GM12874 (cell line): ENCODE measurements at regions not wholly inside any gene's neighbourhood (a gene's known extent, or its start where the extent isn't known, plus 50 kb on each side); places are given as distances from the start of the nearest gene placed in this dataset.

Experiments
- TF ChIP-seq, protein P1 (sequence below): IDR thresholded peaks from 2 replicates; pipeline ENCODE4 v1.5.1; 2011; ENCODE audit warnings: low read depth, mild to moderate bottlenecking, control low read depth, low read length, moderate library complexity; ENCODE audit not compliant: insufficient read depth

DNA sequence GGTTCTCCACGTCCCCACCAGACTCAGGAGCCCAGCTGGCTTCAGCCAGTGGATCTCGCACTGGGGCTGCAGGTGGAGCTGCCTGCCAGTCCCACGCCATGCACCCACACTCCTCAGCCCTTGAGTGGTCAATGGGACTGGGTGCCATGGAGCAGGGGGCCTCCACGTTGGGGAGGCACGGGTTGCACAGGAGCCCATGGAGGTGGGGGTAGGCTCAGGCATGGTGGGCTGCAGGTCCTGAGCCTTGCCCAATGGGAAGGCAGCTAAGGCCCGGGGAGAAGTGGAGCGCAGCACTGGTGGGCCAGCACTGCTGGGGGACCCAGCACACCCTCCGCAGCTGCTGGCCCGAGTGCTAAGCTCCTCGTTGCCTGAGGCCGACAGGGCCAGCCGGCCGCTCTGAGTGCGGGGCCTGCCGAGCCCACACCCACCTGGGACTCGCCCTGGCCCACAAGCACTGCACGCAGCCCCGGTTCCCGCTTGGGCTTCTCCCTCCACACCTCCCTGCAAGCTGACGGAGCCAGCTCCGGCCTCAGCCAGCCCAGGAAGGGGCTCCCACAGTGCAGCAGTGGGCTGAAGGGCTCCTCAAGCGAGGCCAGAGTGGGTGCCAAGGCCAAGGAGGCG is 258.5 kb upstream of the PDGFD start:
- TF ChIP-seq, protein P1, sequence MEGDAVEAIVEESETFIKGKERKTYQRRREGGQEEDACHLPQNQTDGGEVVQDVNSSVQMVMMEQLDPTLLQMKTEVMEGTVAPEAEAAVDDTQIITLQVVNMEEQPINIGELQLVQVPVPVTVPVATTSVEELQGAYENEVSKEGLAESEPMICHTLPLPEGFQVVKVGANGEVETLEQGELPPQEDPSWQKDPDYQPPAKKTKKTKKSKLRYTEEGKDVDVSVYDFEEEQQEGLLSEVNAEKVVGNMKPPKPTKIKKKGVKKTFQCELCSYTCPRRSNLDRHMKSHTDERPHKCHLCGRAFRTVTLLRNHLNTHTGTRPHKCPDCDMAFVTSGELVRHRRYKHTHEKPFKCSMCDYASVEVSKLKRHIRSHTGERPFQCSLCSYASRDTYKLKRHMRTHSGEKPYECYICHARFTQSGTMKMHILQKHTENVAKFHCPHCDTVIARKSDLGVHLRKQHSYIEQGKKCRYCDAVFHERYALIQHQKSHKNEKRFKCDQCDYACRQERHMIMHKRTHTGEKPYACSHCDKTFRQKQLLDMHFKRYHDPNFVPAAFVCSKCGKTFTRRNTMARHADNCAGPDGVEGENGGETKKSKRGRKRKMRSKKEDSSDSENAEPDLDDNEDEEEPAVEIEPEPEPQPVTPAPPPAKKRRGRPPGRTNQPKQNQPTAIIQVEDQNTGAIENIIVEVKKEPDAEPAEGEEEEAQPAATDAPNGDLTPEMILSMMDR = no peak

DNA sequence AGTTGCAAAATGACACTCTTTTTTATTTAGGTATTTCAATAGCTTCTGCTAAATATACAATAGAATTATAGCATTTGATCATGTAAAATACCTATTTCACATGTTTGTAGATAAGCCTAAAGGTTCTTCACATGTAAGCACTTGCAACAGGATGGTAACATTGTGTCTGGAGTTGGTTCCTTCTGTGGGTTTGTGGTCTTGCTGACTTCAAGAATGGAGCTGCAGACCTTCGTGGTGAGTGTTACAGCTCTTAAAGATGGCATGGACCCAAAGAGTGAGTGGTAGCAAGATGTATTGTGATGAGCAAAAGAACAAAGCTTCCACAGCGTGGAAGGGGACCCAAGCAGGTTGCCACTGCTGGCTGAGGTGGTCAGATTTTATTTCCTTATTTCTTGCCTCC is 246.4 kb upstream of the PDGFD start:
- TF ChIP-seq, protein P1 = no peak

DNA sequence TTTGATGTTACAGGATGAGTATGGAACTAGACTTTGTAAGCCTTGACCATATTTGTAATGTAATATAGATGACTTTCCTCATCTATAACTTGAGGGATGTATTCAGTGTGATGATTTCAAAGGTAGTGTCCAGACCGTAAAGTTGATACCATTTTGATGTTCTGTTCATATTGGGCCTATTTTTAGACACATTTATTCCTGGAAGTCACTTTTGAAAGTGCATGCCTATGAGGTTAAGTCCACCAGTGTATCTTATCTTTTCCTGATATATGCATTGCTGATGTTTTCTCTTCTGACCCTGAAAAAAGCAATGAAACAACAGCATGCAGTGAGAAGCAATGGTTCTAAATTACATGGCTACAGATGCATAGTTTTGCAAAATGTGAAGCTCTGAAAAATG is 244.7 kb upstream of the PDGFD start:
- TF ChIP-seq, protein P1 = no peak

DNA sequence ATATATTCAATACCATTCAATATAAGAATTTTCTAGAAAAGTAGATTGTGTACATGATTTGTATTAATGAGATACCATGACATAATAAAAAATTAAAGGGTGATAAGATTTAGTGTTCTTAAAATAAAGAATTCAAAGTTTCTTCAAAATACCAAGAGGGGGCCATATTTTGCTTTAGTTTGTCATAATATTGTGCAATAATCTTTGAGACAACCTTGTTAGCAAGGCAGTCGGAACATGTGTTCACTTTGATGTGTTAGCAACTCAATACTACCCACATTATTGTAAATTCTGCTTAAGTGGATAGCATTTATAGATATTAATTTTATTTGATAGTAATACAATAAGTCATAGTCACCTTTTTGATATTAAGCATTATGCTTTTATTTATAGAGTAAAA is 241.3 kb upstream of the PDGFD start:
- TF ChIP-seq, protein P1 = no peak

DNA sequence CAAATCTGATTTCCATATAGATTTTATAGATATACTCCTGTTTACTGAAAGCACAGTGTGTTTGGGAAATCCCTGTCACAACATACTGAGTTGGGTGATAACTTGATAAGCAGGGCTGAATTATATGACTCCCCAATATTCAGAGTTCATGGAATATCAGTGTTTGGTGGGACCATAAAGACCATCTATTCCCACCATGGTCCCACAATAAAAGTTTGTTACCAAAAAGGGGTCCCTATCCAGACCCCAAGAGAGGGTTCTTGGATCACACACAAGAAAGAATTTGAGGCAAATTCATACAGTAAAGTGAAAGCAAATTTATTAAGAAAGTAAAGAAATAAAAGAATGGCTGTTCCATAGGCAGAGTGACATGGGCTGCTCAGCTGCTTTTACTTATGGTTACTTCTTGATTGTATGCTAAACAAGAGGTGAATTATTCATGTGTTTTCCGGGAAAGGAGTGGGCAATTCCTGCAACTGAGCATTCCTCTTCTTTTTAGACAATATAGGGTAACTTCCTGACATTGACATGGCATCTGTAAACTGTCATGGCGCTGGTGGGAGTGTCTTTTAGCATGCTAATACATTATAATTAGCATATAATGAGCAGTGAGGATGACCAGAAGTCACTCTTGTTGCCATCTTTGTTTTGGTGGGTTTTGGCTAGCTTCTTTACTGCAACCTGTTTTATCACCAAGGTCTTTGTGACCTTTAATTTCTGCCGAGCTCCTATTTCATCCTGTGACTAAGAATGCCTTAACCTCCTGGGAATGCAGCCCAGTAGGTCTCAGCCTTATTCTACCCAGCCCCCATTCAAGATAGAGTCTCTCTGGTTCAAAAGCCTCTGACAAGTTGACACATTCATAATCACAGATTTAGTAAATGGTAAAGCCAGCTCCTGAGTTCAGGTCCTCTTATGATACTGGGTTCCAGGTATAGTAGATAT is 240.6 kb upstream of the PDGFD start:
- TF ChIP-seq, protein P1 = no peak

DNA sequence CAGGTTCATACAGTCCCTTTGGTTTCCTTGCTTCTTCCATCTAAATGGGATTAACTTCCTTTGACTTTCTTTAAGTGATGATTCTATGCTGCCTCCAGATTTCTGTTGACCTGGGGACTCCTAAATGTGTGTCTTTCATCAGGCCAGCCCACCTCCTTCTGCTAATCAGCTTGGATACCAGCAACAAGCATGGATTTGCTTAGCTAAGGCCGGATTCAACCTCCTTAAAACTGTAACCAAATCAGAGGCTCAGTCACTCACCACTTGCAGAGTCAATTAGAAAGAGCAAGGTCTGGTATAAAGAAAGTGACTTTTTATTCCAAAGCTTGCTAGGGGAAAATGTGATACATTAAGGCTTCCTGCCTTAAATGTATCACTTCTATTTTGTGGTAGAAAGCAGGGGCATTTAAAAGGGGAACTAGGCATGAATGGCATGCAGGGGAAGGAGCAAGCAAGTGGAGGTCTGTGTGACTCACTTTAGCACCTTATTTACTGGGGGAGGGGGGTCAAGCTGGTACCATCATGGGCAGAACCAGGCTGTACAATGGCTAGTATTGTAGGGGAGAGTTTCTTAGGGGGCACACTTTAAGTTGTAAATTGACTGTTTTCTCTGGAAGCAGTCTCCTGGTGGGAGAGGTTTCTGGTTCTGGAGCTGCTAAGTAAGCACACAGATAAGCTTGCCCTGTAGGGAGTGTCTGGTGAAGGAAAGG is 239.0 kb upstream of the PDGFD start:
- TF ChIP-seq, protein P1 = no peak

DNA sequence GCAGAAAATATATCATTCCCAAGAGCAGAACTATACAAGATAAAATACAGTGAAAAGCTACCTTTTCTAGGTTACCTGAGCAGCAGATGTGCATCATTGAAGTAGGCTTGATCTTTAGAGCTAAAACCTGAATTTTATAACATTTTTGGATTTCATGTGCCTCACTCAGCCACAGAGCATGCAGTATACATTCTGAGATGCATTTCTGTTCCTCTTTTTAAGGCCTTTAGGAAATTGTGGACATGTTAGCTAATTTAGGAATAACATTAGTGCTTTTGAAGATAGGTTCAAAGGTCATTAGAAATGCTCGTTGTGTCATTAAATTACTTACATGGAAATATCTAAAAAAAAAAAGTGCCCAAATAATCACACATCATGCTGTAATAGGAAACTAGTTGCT is 230.6 kb upstream of the PDGFD start:
- TF ChIP-seq, protein P1 = no peak
